Upper lobe of left lung (tissue), 6 donors: ENCODE measurements at regions not wholly inside any gene's neighbourhood (a gene's known extent, or its start where the extent isn't known, plus 50 kb on each side); places are given as distances from the start of the nearest gene placed in this dataset.

Source experiments
- ATAC-seq, 2 donors: fragments of 200-7000 bp; cut with Tn5 transposase; one replicate each; pipeline ENCODE4 v1.9.1; 2022; ENCODE audit warnings: mild to moderate bottlenecking in 2 of 2, moderate library complexity in 2 of 2; ENCODE audit not compliant: low FRiP score in 2 of 2
- DNase-seq, 2 donors: peaks; one replicate each; pipeline ENCODE4 v3.0.0-alpha.2; 2019 to 2020
- H3K27ac ChIP-seq, 4 donors: fragments of 200-600 bp; sonication (generic); one replicate each; pipeline ENCODE4 v1.5.1; 2016 to 2019
- H3K27me3 ChIP-seq, 4 donors: fragments of 200-600 bp; sonication (generic); one replicate each; pipeline ENCODE4 v1.5.1; 2017 to 2019
- H3K36me3 ChIP-seq, 4 donors: fragments of 200-600 bp; sonication (generic); one replicate each; pipeline ENCODE4 v1.5.1; 2016 to 2019
- H3K4me1 ChIP-seq, 4 donors: fragments of 200-600 bp; sonication (generic); one replicate each; pipeline ENCODE4 v1.5.1; 2018 to 2019
- H3K4me3 ChIP-seq, 4 donors: fragments of 200-600 bp; sonication (generic); one replicate each; pipeline ENCODE4 v1.5.1; 2017 to 2019; ENCODE audit warnings: mild to moderate bottlenecking in 2 of 4, moderate library complexity in 1 of 4
- H3K9me3 ChIP-seq, 4 donors: fragments of 200-600 bp; sonication (generic); one replicate each; pipeline ENCODE4 v1.5.1; 2018 to 2019
- EP300 ChIP-seq, 4 donors: sonication (generic); formaldehyde crosslinking; IDR thresholded peaks; one replicate each; pipeline ENCODE4 v1.5.1; 2017; ENCODE audit warnings: antibody characterized with exemption in 4 of 4, control low read depth in 2 of 4
- POLR2A ChIP-seq, 4 donors: fragments of 450-650 bp; IDR thresholded peaks; one replicate each; pipeline ENCODE4 v1.5.1; 2016 to 2017; ENCODE audit warnings: antibody characterized with exemption in 4 of 4, mild to moderate bottlenecking in 2 of 4
- POLR2AphosphoS5 ChIP-seq, 2 donors: sonication (generic); formaldehyde crosslinking; IDR thresholded peaks; one replicate each; pipeline ENCODE4 v1.5.1; 2017; ENCODE audit warnings: antibody characterized with exemption in 2 of 2
- WGBS, 2 donors: methylation state at CpG; one replicate each; pipeline ENCODE4 v1.1.5; 2017 to 2018; 5-methylcytosine and 5-hydroxymethylcytosine counted together
- TF ChIP-seq, protein P1 (sequence below), 6 experiments: fragments of 450-650 bp in 4 of 6; fragments of 200-600 bp in 2 of 6; sonication (generic) in 2 of 6; IDR thresholded peaks; one replicate each; pipeline ENCODE4 v1.5.1; 2016 to 2019; ENCODE audit warnings: antibody characterized with exemption in 6 of 6
- donor health status: DM: no; HTN: no; CAD: no; lungs with moderate emphysema.
- donor health status: DM: no; HTN: yes; CAD: no; lungs with severe emphysema.

DNA sequence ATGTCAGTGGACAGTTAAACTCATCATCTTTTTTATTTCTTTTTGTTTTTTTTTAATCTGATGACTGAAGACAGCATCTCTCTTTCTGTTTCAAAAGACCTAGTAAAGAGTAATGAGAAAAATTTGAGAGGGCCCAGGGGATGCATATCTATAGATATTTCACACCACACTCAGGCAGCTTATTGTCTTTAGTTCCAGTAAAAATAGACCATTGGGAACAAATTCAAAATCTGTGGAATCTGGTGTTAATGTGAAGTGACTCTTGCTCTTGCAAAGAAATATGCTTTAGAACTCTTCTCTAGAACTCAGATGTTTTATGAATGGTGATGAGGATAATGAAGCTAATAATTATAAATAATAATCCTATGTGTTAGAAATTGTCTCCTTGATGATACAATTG lies 214.5 kb upstream of the ATP2B1 start:
- Histone ChIP-seq H3K4me3 (no peak overlapping the region), H3K9me3 (no peaks in the 10 kb centered on the region), H3K27me3 (no peaks in the 10 kb centered on the region), H3K27ac (no peak overlapping the region), H3K4me1 (no peaks in the 10 kb centered on the region), H3K36me3 (no peaks in the 10 kb centered on the region)
- no peak for TF ChIP-seq EP300 (IDR thresholded peaks at IDR 0.05)
- ATAC-seq: no peak
- DNase-seq: no peak

DNA sequence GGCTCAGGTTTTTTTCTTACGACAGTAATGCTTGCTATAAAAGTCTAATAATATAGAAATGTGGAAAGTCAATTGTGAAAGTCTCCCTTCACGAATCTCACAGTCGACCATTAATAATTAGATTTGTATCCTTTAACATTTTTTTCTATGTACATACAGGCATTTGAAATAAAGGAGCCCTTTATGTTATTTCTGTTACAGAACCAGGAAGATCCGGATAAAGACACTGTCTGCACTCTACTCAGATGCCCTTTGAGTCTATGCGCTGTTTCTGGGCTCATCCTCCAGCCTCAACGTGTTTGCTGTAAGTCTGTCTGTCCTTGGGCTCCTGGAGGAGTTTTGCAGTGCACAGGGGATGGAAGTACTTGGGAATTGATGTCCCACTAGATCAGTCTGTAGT lies 212.2 kb upstream of the ATP2B1 start:
- 88 to 89% methylated on average over 6 of the region's 6 CpGs for WGBS, 2 donors
- H3K36me3 ChIP-seq: no peaks in the 10 kb centered on the region
- no peak for TF ChIP-seq EP300 (IDR thresholded peaks at IDR 0.05)
- TF ChIP-seq POLR2A (IDR thresholded peaks at IDR 0.05): no peak
- TF ChIP-seq, protein P1, sequence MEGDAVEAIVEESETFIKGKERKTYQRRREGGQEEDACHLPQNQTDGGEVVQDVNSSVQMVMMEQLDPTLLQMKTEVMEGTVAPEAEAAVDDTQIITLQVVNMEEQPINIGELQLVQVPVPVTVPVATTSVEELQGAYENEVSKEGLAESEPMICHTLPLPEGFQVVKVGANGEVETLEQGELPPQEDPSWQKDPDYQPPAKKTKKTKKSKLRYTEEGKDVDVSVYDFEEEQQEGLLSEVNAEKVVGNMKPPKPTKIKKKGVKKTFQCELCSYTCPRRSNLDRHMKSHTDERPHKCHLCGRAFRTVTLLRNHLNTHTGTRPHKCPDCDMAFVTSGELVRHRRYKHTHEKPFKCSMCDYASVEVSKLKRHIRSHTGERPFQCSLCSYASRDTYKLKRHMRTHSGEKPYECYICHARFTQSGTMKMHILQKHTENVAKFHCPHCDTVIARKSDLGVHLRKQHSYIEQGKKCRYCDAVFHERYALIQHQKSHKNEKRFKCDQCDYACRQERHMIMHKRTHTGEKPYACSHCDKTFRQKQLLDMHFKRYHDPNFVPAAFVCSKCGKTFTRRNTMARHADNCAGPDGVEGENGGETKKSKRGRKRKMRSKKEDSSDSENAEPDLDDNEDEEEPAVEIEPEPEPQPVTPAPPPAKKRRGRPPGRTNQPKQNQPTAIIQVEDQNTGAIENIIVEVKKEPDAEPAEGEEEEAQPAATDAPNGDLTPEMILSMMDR (IDR thresholded peaks at IDR 0.05): no peak
- no peak for TF ChIP-seq POLR2AphosphoS5 (IDR thresholded peaks at IDR 0.05)
- H3K4me1 ChIP-seq: no peaks in the 10 kb centered on the region
- DNase-seq: no peak
- no peaks in the 10 kb centered on the region for H3K27me3 ChIP-seq
- no peak for ATAC-seq
- H3K27ac ChIP-seq: no peak overlapping the region
- no peak overlapping the region for H3K4me3 ChIP-seq
- no peaks in the 10 kb centered on the region for H3K9me3 ChIP-seq

DNA sequence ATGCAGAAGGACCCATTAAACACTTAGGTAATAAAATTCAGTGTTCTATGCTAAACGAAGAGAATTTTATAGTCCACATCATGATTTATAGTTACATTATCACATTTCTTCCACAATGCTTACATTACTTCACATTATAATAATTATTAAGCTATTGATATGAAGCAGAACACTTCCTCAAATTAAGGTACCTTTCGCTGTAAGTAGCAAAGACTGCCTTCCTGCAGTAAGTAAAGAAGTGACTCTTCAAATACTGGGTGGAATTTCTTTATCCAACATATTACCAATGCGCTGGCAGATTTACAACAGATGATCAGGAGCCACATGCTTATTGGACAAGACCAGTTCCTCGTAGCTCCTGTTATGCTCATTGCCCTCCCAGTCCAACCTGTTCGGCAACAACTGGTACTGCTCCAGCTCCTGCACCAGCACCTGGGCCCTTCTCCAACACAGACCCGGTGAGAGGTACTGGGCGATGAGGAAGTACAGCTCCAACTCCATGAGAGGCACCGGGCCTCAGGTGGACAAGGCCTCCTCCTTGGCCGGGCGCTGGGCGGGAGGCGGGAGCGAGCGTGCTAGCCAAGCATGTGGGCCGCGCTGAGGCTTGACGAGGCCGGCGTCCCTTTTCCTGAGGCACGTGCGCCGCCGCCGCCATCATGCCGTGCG lies 210.7 kb upstream of the ATP2B1 start:
- DNase-seq (peak in 1 of 2 donors; percentile 77), ATAC-seq (no peak)
- WGBS, 2 donors: 95 to 97% methylated on average over 23 to 26 of the region's 26 CpGs

DNA sequence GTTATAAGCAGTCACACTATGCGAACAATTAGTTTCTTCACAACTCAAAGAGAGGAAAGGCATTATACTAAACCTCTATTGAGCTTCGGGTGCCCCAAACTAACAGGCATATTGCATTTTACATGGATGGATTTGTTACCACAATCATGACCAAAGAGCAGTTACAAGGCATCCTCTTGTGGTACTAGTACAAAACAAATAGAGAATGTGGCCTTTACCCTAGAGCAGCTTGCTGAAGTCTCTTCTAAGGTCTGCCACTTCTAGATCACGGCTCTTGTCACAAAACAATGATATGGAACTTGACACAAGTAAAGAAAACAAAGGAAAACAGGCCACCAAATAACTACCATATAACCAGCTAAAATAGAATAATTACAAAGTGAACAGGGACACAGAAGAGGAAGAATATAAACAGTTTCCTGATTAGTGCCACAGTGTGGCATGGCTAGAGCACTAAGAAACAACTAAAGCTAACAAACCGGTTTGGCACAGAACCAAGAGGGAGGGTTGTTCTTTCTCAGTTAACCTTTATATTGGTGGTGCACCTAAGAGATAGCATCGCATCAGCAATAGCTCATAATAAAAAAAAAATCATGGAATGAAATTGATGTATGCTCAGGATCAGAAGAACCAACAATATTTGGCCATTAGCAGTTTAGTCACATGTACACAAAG lies 209.7 kb upstream of the ATP2B1 start:
- TF ChIP-seq EP300 (IDR thresholded peaks at IDR 0.05): no peak
- no peak for TF ChIP-seq POLR2A (IDR thresholded peaks at IDR 0.05)
- no peak for TF ChIP-seq POLR2AphosphoS5 (IDR thresholded peaks at IDR 0.05)

More for the DNA sequence above, 210.7 kb upstream of the ATP2B1 start:
- H3K27me3 ChIP-seq: no peaks in the 10 kb centered on the region
- no peak overlapping the region for H3K27ac ChIP-seq
- H3K4me3 ChIP-seq: no peak overlapping the region
- no peak for TF ChIP-seq EP300 (IDR thresholded peaks at IDR 0.05)
- TF ChIP-seq POLR2AphosphoS5 (IDR thresholded peaks at IDR 0.05): no peak
- TF ChIP-seq POLR2A (IDR thresholded peaks at IDR 0.05): no peak
- TF ChIP-seq, protein P1 (IDR thresholded peaks at IDR 0.05): no peak
- no peaks in the 10 kb centered on the region for H3K36me3 ChIP-seq
- no peaks in the 10 kb centered on the region for H3K4me1 ChIP-seq
- H3K9me3 ChIP-seq: no peaks in the 10 kb centered on the region

GRCh38 chr12:89909753-89910152 lies 201.1 kb upstream of the ATP2B1 start:
- DNase-seq: no peak
- 94% methylated on average over 5 of the region's 5 CpGs for WGBS, 2 donors
- Histone ChIP-seq H3K9me3 (no peaks in the 10 kb centered on the region), H3K27me3 (no peaks in the 10 kb centered on the region), H3K27ac (no peak overlapping the region), H3K4me3 (no peak overlapping the region), H3K36me3 (no peaks in the 10 kb centered on the region), H3K4me1 (no peaks in the 10 kb centered on the region)
- ATAC-seq: no peak
- TF ChIP-seq EP300 (IDR thresholded peaks at IDR 0.05) (no peak), POLR2A (IDR thresholded peaks at IDR 0.05) (no peak), POLR2AphosphoS5 (IDR thresholded peaks at IDR 0.05) (no peak)
- TF ChIP-seq, protein P1 (IDR thresholded peaks at IDR 0.05): no peak

More for the DNA sequence above, 209.7 kb upstream of the ATP2B1 start:
- Histone ChIP-seq H3K9me3 (no peaks in the 10 kb centered on the region), H3K36me3 (no peaks in the 10 kb centered on the region), H3K4me1 (no peaks in the 10 kb centered on the region), H3K4me3 (no peak overlapping the region), H3K27ac (no peak overlapping the region), H3K27me3 (no peaks in the 10 kb centered on the region)
- DNase-seq (no peak), ATAC-seq (no peak)
- WGBS, 2 donors: 69 to 82% methylated on average over 5 of the region's 5 CpGs

- 53 to 73% methylated on average over 2 of the region's 2 CpGs for WGBS, 2 donors
These were observed 199.0 kb upstream of the ATP2B1 start for GRCh38 chr12:89907659-89908058.

More at GRCh38 chr12:89907659-89908058, 199.0 kb upstream of the ATP2B1 start:
- Histone ChIP-seq H3K36me3 (no peaks in the 10 kb centered on the region), H3K9me3 (no peaks in the 10 kb centered on the region), H3K27ac (no peak overlapping the region), H3K4me3 (no peak overlapping the region), H3K4me1 (no peaks in the 10 kb centered on the region), H3K27me3 (no peaks in the 10 kb centered on the region)
- ATAC-seq: no peak
- DNase-seq: no peak
- no peak for TF ChIP-seq POLR2A (IDR thresholded peaks at IDR 0.05)
- TF ChIP-seq, protein P1 (IDR thresholded peaks at IDR 0.05): no peak
- TF ChIP-seq EP300 (IDR thresholded peaks at IDR 0.05): no peak
- TF ChIP-seq POLR2AphosphoS5 (IDR thresholded peaks at IDR 0.05): no peak
